ENCODE measurements at regions not wholly inside any gene's neighbourhood (a gene's known extent, or its start where the extent isn't known, plus 50 kb on each side); places are given as distances from the start of the nearest gene placed in this dataset.

DNA sequence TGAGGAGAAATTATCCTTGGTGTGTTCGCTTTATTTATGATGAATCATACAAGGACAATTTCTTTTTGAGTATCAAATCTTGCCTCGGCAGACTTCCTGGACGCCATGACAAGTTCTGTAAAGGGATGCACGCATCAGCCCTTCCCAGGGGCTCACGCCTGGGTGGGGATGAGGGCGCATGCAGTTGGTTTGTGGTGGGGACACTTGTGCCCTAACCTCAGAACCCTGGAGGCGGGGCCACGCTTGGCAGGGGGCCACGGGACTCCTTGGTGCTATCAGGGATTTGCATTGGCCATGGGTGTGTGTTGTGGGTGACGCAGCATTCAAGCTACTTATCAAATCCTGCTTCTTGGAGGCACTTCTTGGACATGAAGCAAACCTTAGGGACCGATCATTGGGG lies 143.8 kb upstream of the RTL1 start:
- TF ChIP-seq CTCF (IDR thresholded peaks at IDR 0.05) (no peak), POLR2A (IDR thresholded peaks at IDR 0.05) (no peak)
- intact Hi-C loops (cut with DNase I; ENCODE audit: low total_unique reads): no loop called here
- WGBS, 2 donors: 75 to 78% methylated on average over 10 to 11 of the region's 11 CpGs
- no peak overlapping the region for H3K4me3 ChIP-seq (ENCODE audit: low read depth, poor library complexity, severe bottlenecking)
- DNase-seq (ENCODE audit: low spot score in 2 of 2): no peak

GRCh38 chr14:101048766-101049165 lies 145.2 kb upstream of the RTL1 start:
- TF ChIP-seq POLR2A (IDR thresholded peaks at IDR 0.05): no peak
- no peak for TF ChIP-seq CTCF (IDR thresholded peaks at IDR 0.05)
- H3K4me3 ChIP-seq (ENCODE audit: low read depth, poor library complexity, severe bottlenecking): no peak overlapping the region
- WGBS, 2 donors: 95% methylated on average over 14 of the region's 14 CpGs
- intact Hi-C loops (cut with DNase I; ENCODE audit: low total_unique reads): no loop called here
- no peak for DNase-seq (ENCODE audit: low spot score in 2 of 2)

DNA sequence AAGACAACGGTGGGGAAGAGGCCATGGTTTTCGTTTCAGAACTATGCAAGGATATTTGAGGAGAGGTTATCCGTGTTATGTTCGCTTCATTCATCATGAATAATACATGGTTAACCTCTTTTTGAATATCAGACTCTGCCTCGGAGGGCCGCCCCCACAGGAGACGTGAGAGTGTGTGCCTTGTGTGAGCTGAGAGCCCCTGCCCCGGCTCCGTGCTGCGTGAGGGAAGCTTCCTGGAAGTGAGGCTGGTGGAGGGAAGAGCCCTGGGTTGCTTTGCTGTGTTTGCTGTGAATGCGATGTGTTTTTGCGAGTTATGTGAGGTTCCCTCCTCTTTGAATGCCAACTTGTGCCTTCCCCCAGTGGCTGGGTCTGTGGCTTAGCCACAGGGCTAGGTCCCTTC lies 146.0 kb upstream of the RTL1 start:
- intact Hi-C loops (cut with DNase I; ENCODE audit: low total_unique reads): no loop called here
- TF ChIP-seq POLR2A (IDR thresholded peaks at IDR 0.05) (no peak), CTCF (IDR thresholded peaks at IDR 0.05) (no peak)
- DNase-seq (ENCODE audit: low spot score in 2 of 2): no peak
- WGBS, 2 donors: 87 to 94% methylated on average over 12 of the region's 12 CpGs
- H3K4me3 ChIP-seq (ENCODE audit: low read depth, poor library complexity, severe bottlenecking): no peak overlapping the region

DNA sequence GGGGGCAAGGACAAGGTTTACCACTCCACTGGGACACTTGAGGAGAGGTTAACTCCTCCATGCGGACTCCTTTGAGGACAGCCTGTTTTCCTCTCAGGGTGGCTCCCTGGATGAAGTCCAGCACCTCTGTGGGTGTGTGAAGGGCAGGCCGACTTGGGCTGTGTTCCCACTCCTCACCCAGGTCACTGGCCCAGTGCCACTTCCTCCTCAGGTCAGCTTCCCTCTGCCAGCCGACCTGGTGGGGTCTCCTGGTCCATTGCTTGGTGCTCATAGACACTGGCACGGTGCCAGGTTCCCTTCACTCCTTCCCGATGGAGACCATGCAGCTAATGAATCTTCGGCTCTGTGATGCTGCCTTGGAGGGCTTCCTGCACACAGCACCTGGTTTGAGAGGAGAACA lies 146.4 kb upstream of the RTL1 start:
- WGBS, 2 donors: 81 to 83% methylated on average over 6 of the region's 6 CpGs
- no peak overlapping the region for H3K4me3 ChIP-seq (ENCODE audit: low read depth, poor library complexity, severe bottlenecking)
- TF ChIP-seq CTCF (IDR thresholded peaks at IDR 0.05) (no peak), POLR2A (IDR thresholded peaks at IDR 0.05) (no peak)
- DNase-seq (ENCODE audit: low spot score in 2 of 2): no peak
- intact Hi-C loops (cut with DNase I; ENCODE audit: low total_unique reads): no loop called here

DNA sequence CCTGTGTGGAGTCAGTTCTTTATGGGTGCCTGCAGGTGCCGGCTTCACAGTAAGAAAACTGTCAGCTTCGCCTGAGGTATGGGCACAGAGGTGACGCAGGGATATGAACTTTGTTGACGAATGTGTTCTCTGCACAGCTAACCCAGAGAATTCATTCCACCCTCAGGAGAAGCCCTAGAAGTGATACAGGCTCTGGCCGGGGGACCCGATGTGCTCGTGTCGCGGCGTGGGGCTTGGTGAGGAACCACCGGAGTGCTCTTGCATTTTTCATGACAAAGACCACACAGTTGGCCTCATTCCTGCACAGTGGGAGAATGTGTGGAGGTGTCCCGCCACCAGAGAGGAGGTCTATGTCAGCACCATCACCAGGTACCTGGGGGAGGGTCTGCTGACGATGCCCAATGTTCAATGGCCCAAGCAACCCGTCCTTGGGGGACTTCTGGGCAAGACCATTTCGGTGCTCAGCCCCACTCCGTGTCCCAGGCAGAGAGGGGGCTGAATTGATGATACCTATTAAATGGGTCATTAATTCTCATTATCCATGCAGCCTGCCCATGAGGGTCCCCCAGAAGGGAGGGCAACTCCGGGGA lies 147.5 kb upstream of the RTL1 start:
- 90 to 92% methylated on average over 17 of the region's 17 CpGs for WGBS, 2 donors
- intact Hi-C loops (cut with DNase I; ENCODE audit: low total_unique reads): no loop called here
- TF ChIP-seq CTCF (IDR thresholded peaks at IDR 0.05) (no peak), POLR2A (IDR thresholded peaks at IDR 0.05) (no peak)
- H3K4me3 ChIP-seq (ENCODE audit: low read depth, poor library complexity, severe bottlenecking): no peak overlapping the region
- no peak for DNase-seq (ENCODE audit: low spot score in 2 of 2)

GRCh38 chr14:101054671-101055070 lies 151.1 kb upstream of the RTL1 start:
- WGBS, 2 donors: 93 to 97% methylated on average over 7 of the region's 7 CpGs
- TF ChIP-seq CTCF (IDR thresholded peaks at IDR 0.05) (no peak), POLR2A (IDR thresholded peaks at IDR 0.05) (no peak)
- H3K4me3 ChIP-seq (ENCODE audit: low read depth, poor library complexity, severe bottlenecking): no peak overlapping the region
- intact Hi-C loops (cut with DNase I; ENCODE audit: low total_unique reads): no loop called here
- no peak for DNase-seq (ENCODE audit: low spot score in 2 of 2)
